GM19023 (cell line): ENCODE measurements at regions not wholly inside any gene's neighbourhood (a gene's known extent, or its start where the extent isn't known, plus 50 kb on each side); places are given as distances from the start of the nearest gene placed in this dataset.

Experiments used
- ATAC-seq: cut with Tn5 transposase; IDR thresholded peaks from one replicate; pipeline ENCODE4 v1.9.1; 2021; ENCODE audit warnings: mild to moderate bottlenecking, moderate library complexity; ENCODE audit not compliant: unreplicated experiment

DNA sequence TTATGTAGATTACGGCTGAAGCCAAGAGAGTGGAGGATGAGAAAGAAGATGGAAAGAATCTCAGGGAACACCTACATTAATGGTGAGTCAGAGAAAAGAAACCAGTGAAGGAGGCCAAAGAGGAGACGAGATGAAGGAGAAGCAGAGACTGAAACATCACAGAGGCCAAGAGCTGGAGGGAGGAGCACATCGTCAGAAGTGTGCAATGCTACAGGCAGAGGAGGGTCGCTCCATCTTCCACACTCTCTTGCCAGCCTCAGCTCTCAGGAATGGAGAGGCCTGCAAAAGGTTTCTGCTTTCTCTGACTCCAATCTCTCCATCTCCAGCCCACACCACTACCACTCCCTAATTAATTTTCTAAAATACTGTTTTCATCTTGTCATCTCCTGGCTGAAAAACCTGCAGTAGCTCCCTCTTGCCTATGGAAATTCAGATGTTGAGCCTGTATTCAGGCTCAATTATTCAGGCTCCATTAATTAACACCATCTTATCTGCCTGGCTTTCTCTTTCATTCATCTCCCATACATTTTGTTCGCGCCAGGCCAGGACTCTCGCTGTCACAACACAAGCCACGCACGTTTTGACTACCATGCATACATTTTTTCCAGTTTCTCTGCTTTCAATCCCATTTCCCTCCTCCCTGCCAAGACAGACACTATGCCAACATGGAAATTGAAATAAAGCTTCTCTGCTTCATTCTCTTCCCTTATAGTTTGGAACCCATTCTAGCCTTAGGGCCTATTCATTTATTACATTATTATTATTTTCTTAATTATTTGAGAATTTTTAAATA is 165.8 kb downstream of the INHBA start:
- no peak for ATAC-seq

DNA sequence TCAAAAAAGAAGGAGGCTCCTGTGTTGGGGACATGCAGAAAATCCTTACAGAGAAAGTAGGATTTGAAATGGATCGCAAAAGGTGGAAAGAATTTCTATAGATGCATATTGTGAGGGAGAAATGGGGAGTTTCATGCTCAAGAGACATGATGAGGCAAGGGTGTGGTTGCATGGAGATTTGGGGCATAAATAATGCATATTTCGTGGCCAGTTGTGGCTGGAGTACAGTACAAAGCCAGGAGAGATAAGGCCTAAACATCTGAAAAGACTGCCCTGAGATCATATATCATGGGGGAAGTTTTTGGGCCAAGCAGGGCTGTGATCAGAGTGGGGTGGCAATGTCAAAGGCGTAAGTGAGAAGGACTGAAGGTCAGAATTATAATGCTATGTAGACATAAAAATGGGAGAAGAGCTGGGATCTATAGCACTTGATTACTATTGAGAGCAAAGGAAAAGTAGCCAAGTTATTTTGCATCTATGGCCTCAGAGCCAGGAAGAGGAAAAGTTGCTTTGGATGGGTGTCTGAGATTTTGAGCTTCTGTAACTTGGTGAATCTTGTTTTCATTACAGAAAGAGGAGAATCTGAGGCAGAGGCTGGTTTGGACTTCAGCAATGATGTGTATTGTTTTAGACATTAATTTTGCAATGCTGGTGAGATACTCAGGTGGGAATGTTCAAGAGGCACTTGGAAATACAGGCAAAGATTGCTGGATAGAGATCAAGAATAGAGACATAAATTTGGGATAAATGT is 166.6 kb downstream of the INHBA start:
- no peak for ATAC-seq

DNA sequence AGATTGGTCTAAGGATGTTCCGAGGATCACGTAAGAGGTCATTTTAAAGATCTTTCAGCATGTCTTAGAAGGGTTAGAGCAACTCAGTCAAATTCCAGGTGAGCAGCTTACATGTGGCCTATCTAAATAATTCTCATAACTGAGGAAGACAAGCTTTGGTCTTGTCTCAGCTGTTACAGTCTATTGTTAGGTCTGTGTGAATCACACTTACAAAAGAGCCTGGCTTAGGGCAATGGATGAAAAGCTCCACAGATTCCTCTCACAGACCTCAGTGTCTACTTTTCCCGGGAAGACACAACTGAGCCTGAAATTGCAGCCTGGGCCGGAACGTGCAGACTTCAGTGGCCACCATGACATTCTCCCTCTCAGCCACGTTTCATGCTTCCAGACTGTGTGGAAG is 173.1 kb downstream of the INHBA start:
- ATAC-seq, result no peak

DNA sequence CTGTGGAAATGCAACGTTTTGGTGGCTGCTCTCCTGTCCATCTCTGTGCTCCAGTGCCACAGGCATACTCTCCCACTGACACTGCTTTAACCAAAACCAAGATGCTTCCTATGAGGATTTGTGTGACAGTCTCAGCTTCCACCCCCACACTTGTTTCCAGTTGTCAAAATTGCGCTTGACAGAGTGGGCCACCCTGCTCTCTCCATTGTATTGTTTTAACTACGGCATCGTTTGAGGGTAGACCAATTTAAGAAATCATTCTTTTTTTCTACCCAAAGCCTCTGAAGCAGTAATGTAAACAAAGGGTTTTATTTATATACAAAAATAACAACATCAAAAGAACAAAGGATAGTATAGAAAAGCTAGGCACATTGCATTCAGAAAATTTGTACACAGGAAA is 178.0 kb downstream of the INHBA start:
- no peak for ATAC-seq

DNA sequence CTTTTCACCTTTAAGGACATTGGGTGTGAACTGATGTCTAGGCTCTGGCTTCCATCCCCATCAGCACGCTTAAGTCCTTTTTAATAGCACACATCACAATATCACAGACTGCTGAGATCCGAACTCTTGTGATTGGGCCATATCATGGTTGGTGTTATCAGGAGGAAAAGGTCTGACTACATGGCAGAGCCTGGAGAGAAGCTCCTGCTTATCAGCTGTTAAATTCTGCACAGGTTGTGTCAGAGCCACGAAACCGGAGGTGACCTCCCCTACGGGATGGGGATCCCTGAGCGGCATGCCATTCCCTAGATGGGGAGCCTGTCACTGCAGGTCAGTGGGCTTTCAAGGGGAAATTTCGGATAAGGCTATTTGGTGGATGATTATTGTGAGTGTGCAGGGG is 182.4 kb downstream of the INHBA start:
- ATAC-seq, result no peak

DNA sequence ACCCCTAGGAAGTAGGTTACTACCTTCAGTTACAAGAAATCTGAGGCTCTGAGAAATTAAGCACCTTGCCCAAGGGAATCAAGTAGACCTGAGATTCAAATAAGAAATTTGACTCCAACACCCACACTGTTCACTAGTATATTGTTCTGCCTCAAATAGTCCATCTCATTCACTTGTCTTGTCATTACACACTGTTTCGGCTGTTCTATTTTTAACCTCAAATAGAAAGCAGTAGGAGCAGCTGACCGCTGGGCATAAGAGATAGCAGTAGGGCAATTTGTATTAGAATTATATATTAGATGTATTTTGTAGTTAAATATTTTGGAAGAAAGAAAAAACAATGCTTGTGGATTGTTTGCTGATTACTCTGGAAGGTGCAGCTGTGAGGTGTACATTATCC is 185.1 kb downstream of the INHBA start:
- no peak for ATAC-seq

DNA sequence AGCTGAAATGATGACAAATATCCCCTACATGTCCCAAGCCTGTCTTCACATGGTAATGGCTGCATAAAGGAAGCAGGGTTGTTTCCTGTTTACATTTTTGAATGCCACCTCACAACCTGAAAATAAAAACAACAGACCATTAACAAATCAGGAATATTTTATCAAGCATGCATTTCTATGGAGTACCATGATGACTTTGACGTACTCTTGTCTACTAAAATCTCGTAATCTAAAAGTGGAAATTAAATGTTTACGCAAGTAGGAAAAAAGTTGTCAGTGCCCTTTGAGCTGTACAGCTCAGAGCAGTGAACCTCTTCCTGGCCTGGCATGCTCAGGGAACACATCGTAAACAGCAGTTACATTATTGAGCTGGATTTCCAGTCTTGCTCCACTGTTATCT is 194.1 kb downstream of the INHBA start:
- ATAC-seq, result no peak

DNA sequence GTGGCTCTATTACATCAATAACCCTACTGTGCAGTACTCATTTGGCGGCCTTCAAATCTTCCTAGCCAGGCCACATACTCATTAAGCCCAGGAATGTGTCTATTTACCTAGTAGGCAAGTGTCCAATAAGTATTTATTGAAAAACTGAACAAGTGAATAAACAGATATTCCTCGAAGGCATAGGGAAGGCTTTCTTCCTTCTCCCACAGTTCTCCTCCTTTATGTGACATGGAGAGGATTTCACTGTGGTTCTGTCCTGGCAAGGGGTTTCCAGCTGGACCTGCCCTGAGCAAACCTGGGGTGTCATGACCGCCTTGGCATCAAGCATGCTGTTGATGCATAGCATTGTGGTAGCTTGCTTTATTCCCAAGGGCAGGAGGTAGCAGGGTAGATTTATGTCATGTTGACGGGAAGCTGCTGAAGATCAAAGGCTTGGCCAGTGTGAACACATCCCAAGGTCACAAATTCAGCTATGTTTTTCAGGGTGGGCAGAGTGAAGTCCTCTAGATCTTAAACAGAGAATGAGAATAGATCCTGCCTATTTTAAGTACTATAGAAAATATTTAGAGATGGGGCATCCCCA is 195.1 kb downstream of the INHBA start:
- no peak for ATAC-seq

DNA sequence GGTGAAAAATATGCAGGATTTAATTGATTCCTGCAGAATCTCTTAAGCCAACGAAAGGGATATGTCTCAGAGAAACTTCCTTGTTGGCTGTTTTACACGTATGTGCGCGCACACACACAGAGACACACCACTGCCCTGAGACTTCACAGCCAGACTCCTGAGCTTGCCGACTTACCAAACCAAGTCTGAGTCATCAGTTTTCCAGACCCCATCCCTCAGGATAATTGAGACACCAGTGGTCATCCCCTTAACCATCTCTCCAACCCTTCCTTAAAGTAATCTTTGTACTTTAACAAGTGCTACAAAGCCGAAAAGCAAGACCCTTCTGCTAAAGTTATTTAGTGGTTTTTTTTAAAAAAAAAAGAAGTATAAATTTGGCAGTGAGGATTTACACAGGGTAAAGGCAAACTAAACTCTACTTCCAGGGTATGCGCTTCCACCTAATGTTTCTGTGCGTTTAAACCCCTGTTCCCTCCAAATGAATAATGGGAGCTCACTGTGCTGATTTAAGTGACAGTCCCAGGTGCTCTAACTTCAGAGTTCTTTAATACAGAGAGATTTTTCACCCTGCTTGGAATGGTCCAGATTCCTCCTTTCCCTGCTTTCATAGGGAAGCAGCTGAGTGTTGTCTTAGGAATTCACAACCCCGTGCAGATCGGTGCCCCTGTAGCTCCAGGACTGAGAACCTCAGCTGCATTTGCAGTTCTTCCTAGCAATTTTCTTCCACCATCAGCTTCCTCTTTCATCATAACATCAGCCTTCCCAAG is 198.5 kb downstream of the INHBA start:
- no peak for ATAC-seq

DNA sequence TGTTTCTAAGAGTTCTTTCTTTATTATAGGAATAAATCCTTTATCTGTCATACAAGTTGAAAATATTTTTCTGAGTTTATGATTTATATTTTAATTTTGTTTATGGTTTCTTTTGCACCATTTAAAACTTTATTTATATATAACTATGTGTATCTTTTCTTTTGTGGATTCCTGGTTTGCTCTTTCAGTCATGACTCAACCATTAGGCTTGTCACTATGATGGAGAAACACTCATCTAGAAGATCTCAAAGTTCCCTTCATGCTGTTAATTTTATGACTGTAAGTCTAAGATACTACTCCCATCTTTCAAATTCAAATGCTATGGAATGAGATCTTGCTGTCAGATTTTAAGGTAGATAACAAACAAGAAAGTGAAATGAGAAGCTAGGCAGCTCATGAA is 199.5 kb downstream of the INHBA start:
- ATAC-seq, result no peak

DNA sequence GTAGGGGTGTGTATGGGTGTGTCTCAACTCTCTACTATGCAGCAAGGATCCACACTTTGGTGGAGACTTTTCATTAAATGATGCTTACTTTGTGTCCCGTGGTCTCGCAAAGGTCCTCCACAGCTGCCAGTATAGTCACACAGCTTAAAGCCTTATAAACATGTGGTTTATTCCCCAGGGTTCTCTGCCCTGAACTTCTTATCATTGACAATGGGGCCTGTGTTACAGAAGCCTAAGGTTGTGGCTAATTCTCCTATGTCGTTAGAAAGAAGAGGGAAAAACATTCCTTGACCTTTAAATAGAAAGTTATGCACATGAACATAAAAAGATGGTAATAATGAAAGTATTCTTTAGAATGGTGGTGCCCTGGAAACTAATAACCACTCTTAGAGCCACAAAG is 201.4 kb downstream of the INHBA start:
- no peak for ATAC-seq

DNA sequence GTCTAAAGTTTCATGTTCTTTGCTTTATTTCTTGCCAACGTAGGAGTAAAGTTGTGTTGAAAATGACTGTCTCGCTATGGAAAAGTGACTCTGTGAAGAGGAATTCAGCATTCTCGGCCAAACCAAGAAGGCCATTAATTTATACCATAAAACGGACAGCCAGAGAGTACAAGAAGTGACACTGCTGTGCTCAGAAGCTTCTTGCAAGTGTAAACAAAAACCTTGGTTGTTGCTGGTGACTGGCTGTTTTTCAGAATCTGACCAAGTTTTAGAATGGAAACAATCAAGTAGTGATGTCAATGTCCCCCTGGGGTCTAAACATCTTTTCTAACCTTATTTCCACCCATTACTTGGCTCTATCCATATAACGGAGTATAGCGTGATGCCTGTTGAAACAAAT is 201.9 kb downstream of the INHBA start:
- ATAC-seq, result no peak

DNA sequence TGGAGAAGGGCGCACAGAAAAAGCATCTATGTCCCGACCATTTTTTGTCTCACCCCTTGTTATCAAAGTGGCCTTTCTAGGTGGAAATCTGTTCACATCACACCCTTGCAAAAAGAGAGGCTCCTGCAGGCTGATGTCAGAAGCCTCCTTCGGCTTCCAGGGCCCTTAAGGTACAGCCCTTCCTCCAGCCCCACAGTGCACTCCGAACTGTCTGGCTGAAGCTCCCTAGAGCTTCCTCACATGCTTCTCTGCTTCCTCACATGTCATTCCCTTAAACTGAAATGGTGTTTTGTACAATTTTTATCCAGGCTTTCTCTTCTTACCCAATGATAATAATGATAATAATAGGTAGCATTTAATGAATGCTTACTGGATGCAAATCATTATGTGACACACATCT is 210.3 kb downstream of the INHBA start:
- no peak for ATAC-seq

DNA sequence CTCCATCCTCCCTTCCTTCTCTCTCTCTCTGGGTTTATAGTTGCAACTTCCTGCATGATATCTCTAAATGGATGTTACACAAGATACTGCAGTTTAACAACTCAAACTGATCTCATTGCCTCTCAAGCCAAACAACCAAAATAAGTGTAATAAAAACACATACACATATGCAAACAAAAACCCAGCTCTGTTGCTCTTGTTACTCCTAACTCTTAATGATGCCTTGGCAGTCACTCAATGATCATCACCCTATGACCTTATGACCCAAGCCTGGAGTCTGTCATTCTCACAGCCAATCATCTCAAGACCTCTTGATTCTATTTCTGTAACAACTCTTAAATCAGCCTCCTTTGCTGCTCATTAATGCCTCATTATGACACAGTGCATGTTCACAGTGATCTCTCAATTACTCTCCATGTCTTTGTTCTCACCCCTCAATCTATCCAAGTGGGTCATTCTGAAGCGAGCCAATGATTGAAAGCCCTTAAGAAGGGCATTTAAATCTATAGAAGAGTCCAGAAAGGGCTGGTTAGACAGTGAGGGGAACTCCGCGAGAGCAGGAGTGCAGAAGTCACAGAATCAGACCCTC is 210.9 kb downstream of the INHBA start:
- no peak for ATAC-seq

DNA sequence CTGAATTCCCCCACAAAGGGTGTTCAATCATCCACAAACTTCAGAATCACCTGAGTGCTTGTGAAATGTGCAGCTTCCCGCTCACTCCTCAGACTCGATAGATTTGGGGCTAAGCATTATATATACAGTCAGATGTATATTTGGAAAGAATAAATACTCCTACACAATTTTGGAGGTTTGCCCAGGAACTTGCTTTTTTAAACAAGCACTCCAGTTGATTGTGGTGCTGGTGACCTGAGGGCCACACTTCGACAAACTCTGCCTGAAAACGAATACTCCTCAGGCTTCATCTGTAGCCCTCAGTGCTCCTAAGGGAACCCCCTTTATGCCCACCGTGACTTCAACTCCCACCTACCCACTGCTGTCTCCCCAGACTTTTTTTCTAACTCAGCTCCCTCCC is 211.6 kb downstream of the INHBA start:
- ATAC-seq, result no peak

DNA sequence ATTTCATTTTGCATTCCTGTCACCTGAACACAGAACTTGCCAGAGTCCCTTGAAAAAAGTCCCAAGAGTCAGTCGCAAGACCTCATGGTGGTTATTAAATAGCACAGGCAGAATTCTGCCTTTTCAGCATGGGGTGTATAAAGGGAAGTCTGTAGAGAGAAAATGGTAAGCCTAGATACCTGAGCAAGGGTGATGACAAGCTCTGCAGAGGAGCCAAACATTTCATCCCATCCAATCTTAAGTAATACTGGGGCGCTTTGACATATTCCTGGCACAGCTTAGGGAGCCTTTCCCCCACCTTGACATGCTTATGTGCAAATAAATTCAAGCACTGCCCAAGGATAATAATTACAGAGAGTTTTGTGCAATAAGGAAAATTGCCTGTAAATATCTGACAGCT is 213.0 kb downstream of the INHBA start:
- ATAC-seq, result no peak

DNA sequence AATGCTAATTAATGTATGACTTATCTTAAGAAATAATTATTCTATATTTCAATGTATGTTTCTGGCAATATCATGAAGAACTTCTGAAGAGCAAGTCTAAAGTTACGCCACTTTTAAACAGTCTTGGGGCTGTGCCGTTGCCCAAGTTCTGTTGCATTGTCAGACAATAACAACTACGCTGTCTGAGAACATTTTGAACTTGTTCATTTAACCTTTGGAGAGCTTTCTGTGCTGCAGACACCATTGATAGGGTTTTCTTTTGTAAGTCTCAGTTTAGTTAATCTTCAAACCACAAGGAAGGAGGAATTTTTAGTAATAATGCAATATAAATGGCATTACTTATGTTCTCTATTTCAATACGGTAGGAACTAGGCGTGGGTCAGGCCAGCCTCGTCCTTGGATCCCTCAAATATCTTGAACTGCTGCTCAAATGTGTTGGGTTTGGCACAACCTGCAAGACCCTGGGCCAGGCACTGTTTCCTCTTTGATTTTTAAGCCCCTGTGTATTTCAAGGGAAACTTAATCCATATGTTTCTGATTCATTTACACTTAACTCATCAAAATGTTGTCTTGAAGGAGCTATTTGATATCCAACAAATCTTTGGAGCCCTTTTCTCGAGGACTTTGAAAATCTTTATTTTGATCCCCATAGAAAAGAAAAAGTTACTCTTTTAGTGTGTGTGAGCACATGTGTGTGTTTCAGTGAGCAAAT is 215.5 kb downstream of the INHBA start:
- no peak for ATAC-seq

DNA sequence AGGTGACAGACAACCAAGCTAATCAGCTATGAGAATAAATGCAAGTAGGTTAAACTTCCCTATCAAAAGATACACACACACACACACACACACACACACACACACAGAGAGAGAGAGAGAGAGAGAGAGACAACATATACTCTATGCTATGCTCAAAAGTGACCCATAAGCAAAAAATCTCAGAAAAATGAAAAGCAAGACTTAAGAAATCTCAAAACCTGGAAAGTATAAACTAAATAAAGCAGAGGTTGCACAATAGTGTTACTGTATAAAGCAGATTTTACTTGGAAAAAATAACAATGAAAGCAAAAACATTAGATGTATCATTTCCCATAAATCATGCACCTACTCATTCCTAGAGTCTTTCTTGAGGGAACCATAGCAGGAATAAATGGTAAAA is 221.5 kb downstream of the INHBA start:
- ATAC-seq, result no peak

DNA sequence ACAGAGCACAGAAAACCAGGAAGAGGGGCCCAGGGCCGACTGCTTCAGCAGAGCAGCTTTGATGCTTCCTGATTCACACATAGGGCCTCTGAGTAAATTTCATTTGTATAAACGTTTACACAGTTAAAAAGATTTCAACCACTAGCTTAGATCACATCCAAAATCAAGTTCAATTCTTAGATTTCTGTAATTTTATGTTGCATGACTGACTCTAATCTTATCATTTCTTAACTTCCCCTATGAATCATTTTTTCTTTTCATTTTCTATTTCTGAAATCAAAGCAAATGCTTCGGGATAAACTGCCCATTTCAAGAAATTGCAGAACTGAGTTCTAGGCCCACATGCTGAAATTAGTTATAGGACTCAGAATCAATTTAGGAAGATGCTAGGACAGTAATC is 224.7 kb downstream of the INHBA start:
- no peak for ATAC-seq

DNA sequence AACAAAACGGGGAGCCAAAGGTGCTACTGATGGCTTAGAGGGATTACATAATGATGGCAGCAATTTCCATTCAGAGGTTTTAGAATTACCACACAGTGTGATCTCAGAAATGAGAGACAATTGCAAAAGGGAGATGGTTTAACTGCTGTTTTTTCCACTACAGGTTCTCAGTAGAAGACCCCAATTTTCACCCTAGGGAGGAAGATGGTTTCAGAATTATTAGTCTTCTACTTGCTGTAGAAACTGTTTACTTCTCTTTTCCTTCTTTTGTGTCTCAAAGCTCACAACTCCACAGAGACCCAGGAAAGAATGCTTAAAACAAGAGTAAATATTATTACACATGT is 226.5 kb downstream of the INHBA start:
- ATAC-seq, result no peak
